Posterior cingulate gyrus (tissue), 11 donors: ENCODE measurements at regions not wholly inside any gene's neighbourhood (a gene's known extent, or its start where the extent isn't known, plus 50 kb on each side); places are given as distances from the start of the nearest gene placed in this dataset.
A peak's percentile ranks its signal among the peaks of the same experiment; 100 is the strongest.

Source experiments
- DNase-seq, 10 donors: peaks; one replicate each; pipeline versions ENCODE4 v3.0.0 to v3.0.0-alpha.2; 2020 to 2021; ENCODE audit warnings: mixed read lengths in 3 of 10
- intact Hi-C: fragments of 100-400 bp; cut with DNase I; formaldehyde crosslinking; loops from one replicate; pipeline ENCODE4 v1.15.1; 2023

DNA sequence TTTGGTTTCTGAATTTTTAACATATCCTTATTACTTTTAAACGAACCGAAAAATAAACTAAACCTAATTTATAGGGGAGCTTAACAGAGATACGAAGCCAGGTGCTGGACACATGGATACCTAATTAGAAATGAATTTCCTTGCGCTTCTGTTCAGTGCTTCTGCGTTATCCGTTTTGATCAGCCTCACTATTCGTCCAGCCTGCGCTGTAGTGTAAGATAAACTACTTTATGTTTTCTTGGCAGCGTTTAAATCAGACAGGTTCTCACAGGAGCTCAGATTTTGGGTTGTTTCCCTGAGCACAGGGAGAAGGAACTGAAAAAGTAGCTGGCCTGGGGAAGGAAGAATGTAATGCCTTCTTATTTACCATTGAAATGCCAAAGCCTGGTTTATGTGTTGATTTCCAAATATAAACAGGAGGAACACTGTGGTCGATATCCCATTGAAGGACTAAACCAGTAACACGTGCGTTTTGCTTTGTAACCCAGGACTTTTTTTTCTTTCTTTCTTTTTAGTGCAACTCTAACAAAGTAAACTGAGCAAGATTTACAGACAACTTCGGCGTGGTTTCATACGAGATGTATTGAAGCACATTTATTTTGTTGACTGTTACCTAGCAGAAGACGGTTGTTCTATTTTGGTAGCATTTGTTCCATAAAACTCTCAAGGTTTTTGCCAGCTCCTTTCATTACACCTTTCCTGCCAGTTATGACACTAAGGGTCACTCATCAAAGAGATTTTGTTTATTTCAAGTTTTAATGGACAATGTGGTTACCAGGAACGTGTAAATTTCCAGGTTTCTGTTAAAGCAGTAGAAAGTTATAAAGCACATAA, 214.8 kb upstream of the HEY2 start:
- intact Hi-C loops: no loop called here
- no peak for DNase-seq

DNA sequence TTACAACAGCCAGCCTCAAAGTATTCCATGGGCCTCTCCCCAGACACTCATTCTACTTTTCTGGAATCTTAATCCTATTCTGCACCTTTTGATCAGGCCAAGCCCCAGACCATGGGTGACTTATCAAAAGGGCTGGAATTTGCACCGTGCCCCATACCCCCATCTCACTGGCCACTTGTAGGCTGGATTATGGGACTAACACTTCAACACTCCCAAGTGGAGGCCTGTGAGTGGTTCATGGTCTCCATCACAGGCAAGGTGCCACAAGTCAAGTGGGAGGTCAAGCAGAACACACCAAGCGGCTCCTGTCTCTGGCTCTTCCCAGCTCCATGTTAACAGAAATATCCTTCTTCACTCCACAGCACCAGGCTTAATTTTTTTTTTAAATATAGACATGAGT, 212.3 kb upstream of the HEY2 start:
- intact Hi-C loops: no loop called here
- no peak for DNase-seq

DNA sequence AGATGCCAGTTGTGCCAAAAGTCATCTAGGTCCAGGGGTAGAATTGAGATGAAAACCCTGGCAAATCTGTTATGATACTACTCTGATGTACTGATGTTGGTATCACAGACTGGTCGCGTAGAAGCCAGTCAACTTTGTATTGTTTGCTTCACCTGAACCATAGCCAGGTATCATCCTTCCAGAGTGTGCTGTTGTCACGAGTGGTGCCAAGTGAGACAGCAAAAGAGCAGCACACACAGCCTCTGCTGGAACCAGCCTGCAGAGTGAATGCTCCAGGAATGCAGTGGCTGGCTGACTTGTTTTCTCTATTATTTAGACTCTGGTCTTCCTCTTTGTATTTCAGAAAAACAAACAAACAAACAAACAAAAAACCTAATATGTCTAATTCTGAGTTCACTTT, 209.5 kb upstream of the HEY2 start:
- no peak for DNase-seq
- intact Hi-C loops: no loop called here

- DNase-seq: no peak
- intact Hi-C loops: no loop called here
Observed at GRCh38 chr6:125544819-125545218, 204.6 kb upstream of the HEY2 start.

DNA sequence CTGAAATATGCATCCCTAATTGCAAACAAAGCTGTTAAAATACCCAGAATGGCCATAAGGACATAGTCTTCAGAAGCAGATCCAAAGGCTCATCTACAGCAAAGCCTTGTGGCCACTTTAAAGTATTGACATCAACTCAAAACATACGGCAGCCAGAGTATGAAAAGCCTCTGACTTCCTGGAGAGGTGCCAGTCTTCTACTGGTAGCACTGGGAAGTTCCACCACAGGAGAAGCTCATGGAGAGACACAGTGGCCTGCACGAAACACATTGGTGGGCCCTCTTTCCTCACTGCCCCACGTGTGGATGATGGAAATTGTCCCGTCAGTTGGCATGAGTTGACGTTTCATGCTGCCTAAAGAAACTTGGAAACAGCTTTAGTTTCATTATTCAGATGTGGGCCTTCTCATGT, 202.6 kb upstream of the HEY2 start:
- intact Hi-C loops: no loop called here
- DNase-seq: no peak

DNA sequence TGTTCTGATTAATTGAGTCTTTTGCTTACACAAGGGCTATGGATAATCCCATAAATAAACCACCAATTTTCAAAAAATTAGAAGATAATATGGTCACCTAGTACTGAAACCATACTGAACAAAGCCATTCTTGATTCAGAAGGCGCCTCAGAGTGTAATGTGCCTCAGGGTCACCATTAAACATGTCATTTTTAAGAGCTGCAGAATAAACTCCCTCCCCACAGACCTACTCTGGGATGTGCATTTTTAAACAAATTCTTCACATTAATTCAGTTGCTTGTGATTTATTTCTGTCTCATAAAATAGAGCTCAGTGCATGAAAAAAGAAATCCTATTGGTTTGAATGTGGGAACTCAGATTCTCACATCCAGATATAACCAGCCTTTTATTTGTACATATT, 202.1 kb upstream of the HEY2 start:
- no peak for DNase-seq
- intact Hi-C loops: no loop called here

DNA sequence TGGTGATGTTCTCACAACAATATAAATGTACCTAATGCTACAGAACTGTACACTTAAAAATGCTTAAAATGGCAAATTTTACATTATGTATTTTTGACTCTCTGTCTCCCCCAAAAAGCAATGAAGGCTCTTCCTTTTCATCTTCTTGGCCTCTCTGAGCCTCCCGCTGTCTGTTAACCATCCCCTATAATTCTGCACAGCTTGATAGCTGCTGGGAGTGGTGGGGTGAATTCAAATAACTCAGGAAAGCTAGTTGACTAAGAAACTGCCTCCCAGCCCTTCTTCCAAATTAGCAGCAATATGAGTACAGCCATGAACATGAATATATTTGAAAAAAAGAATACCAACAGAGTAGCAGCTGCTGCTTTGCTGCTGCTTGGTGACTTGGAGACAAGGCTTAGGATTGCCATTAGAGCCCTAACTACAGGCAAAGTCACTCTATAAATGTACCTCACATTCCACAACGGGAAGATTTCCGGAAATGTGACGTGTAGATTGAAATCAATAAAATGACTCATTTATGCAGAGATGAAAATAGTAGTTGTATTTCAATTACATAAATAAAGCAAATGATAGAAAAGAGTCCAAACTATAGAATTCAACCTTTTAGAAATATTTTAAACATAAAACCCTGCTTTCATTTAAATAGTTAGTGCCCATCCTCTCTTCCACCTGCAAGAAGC, 200.1 kb upstream of the HEY2 start:
- intact Hi-C loops: no loop called here
- no peak for DNase-seq

GRCh38 chr6:125550892-125551291, 198.5 kb upstream of the HEY2 start:
- intact Hi-C loops: no loop called here
- DNase-seq: no peak

- intact Hi-C loops: no loop called here
Observed at GRCh38 chr6:125552819-125553218, 196.6 kb upstream of the HEY2 start.

DNA sequence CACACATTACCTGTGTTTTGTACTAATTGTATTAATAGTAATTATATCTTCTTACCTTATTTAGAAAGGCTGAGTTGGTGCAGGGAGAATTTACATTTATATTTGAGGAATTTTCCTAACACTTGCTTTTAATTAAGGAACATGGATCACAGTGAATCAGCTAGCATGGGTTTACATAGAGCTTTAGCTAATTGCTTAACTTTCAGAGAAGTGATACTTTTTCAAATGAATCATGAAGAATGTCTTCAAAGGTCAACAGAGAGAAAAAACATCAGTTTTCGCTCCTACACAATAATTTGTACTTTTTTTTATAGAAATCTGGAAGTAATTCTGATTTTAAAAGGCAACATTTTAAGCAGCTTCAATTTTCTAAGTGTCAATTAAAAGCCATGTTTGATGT, 195.0 kb upstream of the HEY2 start:
- intact Hi-C loops: no loop called here
- no peak for DNase-seq

More at GRCh38 chr6:125552819-125553218, 196.6 kb upstream of the HEY2 start:
- DNase-seq: no peak

DNA sequence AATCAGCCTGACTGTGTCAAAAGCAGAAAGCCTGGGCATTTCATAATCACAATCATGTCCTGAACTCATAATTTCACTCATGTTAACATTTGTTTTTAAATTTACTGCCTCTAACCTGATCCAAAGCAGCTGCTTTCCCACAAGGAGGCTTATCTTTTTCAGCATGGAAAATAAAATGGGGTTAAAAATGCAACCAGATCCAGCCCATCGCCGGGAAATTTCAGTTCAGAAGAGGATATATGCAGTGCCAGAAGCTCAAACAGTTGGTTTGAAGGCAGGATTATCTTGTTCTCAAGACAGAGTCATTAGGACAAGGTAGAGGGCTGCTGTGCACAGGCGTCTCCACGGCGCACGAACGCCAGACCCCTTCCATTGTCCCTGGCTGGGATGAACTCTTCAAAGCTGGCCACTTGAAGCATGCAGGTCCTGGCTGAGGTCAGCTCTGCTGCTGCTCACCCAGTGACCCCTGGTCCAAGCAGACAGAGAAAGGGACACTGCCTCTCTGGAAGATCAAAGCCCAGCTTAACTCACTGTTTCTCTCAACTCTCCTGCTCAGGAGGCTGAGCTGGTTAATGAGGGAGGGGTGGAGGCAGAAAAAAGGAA, 191.1 kb upstream of the HEY2 start:
- intact Hi-C loops: no loop called here
- DNase-seq: no peak

GRCh38 chr6:125558907-125559306, 190.5 kb upstream of the HEY2 start:
- intact Hi-C loops: no loop called here
- DNase-seq: no peak

GRCh38 chr6:125562156-125562555, 187.3 kb upstream of the HEY2 start:
- intact Hi-C loops: no loop called here
- DNase-seq: no peak

GRCh38 chr6:125564941-125565340, 184.5 kb upstream of the HEY2 start:
- DNase-seq: no peak
- intact Hi-C loops: no loop called here

DNA sequence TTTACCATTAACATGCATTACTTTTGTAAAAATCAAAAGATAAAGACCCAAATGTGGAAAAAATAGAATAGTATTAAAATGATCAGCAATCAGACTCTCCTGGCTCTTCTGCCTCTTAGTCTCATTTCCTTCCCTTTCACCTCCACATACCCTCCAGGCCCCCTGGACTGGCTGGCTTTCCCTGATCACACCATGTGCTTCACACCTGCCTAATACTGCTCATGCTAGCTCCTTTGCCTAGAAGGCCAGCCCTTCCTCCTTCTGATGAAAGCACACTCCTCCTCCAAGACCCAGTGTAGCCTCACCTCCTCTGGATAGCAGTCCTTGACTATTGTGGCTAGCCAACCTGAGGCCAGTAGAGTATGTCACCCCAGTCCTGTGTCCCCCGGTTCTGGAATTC, 182.0 kb upstream of the HEY2 start:
- DNase-seq: no peak
- intact Hi-C loops: no loop called here

- DNase-seq: no peak
- intact Hi-C loops: no loop called here
Observed at GRCh38 chr6:125568609-125569008, 180.8 kb upstream of the HEY2 start.

- DNase-seq: no peak
- intact Hi-C loops: no loop called here
Observed at GRCh38 chr6:125570526-125570925, 178.9 kb upstream of the HEY2 start.

DNA sequence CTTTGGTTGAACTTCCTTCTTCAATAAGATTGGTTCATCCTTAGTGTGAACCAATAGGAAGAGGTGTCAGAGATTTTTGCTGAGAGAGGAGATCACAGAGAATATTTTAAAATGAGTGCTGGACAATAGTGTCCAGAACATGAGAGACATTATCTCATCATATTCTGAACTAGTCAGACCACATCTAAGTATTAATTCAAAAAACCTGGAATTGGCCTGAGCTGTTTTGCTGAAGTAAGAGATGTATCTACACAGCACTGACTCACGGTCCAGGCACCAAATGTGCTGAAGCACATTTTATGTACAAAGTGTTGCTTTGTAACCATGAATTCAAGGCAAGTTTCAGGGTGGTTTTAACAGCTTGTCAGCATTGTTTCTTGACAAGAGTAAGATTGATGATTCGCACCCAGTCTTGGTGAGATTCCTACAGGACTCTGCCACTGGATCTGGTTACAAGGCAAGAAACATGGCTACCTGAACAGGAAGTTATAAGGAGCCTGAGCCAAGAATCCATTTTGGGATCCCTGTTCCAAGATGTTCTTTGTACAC, 178.2 kb upstream of the HEY2 start:
- intact Hi-C loops: no loop called here
- DNase-seq: no peak

GRCh38 chr6:125574604-125575003, 174.8 kb upstream of the HEY2 start:
- intact Hi-C loops: no loop called here
- no peak for DNase-seq

DNA sequence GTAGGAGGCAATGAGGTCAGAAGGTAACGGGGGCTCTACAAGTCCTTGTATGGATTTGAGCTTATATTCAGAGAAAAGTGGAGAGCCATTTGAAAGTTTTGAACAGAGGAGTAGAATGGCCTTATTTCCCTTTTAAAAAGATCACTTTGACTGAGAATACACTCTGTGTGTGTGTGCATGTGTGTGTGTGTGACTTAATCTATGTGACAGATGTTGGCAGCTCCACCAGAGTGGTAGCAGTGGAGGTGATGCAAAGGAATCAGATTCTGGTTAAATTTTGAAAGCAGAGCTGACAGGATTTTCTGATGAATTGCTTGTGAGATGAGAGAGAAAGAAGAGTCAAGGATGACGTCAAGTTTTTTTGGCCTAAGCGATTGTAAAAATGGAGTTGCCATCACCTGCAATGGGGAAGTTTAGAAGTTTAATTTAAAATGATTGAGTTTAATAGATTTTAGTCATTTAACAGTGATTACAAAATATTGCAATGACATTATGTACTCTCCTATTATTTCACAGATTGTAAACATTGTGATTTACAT, 172.2 kb upstream of the HEY2 start:
- intact Hi-C loops: no loop called here
- DNase-seq: no peak

- intact Hi-C loops: loop anchor here (5.0 to 10.0 kb wide), 2 partner anchors 168 to 270 kb away; no protein-coding TSS in a partner anchor
- DNase-seq: peak; percentile 45 to 96 (median 72)
Observed at GRCh38 chr6:125584468-125584939, 164.9 kb upstream of the HEY2 start.
